RWPE2 (cell line): ENCODE measurements at regions not wholly inside any gene's neighbourhood (a gene's known extent, or its start where the extent isn't known, plus 50 kb on each side); places are given as distances from the start of the nearest gene placed in this dataset.

ENCODE experiments used
- ATAC-seq: fragments of 200-7000 bp; cut with Tn5 transposase; 3 replicates; pipeline ENCODE4 v1.9.1; 2021; ENCODE audit warnings: low read depth
- DNase-seq: peaks from one replicate; pipeline ENCODE4 v3.0.0-alpha.2; 2020; ENCODE audit warnings: low spot score
- H3K27ac ChIP-seq: fragments of 450-650 bp; 2 replicates; pipeline ENCODE4 v1.5.1; 2017; ENCODE audit warnings: mild to moderate bottlenecking; ENCODE audit not compliant: poor library complexity, severe bottlenecking
- H3K27me3 ChIP-seq: fragments of 250-450 bp; sonication (Bioruptor Pico); 2 replicates; pipeline ENCODE4 v1.5.1; 2021; ENCODE audit warnings: mild to moderate bottlenecking, moderate library complexity; ENCODE audit not compliant: insufficient read depth, poor library complexity, severe bottlenecking
- H3K36me3 ChIP-seq: fragments of 250-450 bp; sonication (Bioruptor Pico); 2 replicates; pipeline ENCODE4 v1.5.1; 2020; ENCODE audit warnings: low read depth, mild to moderate bottlenecking, moderate library complexity
- H3K4me1 ChIP-seq: fragments of 250-450 bp; sonication (Bioruptor Pico); 2 replicates; pipeline ENCODE4 v1.5.1; 2021; ENCODE audit warnings: mild to moderate bottlenecking, moderate library complexity; ENCODE audit not compliant: insufficient read depth, poor library complexity, severe bottlenecking
- H3K4me3 ChIP-seq: fragments of 250-450 bp; sonication (Bioruptor Pico); 2 replicates; pipeline ENCODE4 v1.5.1; 2021; ENCODE audit warnings: mild to moderate bottlenecking, moderate library complexity; ENCODE audit not compliant: severe bottlenecking
- H3K9me3 ChIP-seq: fragments of 250-450 bp; sonication (Bioruptor Pico); 2 replicates; pipeline ENCODE4 v1.5.1; 2021; ENCODE audit warnings: mild to moderate bottlenecking, moderate library complexity; ENCODE audit not compliant: severe bottlenecking
- TF ChIP-seq, protein P1 (sequence below): fragments of 450-650 bp; IDR thresholded peaks from one replicate; pipeline ENCODE4 v1.5.1; 2017; ENCODE audit warnings: mild to moderate bottlenecking, moderate library complexity; ENCODE audit not compliant: poor library complexity, severe bottlenecking

DNA sequence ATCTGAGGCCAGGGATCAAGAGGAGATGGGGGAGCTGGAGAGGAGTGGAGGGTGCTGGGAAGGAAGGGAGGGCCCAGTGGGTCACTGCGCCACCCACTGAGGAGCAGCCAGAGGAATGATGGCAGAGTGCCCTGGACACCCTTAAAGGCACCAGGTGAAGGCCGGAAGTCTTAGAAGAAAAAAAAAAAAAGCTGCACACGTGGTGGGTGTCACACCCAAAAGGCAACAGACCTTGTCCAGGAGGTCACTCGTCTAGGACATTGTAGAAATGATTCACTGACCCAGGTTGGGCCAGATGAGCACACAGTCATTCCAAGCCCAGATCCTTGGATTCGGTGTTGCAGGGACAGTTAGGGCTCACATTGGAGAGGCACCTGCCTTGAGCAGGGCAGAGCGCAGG, 93.5 kb upstream of the TRIM2 start:
- no peak overlapping the region for H3K4me3 ChIP-seq
- DNase-seq (no peak), ATAC-seq (no peak)
- no peak overlapping the region for H3K27ac ChIP-seq
- H3K27me3 ChIP-seq, result no peaks in the 10 kb centered on the region
- H3K4me1 ChIP-seq, result peaks cover 10% of the 10 kb centered on the region
- TF ChIP-seq, protein P1, sequence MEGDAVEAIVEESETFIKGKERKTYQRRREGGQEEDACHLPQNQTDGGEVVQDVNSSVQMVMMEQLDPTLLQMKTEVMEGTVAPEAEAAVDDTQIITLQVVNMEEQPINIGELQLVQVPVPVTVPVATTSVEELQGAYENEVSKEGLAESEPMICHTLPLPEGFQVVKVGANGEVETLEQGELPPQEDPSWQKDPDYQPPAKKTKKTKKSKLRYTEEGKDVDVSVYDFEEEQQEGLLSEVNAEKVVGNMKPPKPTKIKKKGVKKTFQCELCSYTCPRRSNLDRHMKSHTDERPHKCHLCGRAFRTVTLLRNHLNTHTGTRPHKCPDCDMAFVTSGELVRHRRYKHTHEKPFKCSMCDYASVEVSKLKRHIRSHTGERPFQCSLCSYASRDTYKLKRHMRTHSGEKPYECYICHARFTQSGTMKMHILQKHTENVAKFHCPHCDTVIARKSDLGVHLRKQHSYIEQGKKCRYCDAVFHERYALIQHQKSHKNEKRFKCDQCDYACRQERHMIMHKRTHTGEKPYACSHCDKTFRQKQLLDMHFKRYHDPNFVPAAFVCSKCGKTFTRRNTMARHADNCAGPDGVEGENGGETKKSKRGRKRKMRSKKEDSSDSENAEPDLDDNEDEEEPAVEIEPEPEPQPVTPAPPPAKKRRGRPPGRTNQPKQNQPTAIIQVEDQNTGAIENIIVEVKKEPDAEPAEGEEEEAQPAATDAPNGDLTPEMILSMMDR, result no peak
- no peaks in the 10 kb centered on the region for H3K9me3 ChIP-seq
- H3K36me3 ChIP-seq, result no peaks in the 10 kb centered on the region

DNA sequence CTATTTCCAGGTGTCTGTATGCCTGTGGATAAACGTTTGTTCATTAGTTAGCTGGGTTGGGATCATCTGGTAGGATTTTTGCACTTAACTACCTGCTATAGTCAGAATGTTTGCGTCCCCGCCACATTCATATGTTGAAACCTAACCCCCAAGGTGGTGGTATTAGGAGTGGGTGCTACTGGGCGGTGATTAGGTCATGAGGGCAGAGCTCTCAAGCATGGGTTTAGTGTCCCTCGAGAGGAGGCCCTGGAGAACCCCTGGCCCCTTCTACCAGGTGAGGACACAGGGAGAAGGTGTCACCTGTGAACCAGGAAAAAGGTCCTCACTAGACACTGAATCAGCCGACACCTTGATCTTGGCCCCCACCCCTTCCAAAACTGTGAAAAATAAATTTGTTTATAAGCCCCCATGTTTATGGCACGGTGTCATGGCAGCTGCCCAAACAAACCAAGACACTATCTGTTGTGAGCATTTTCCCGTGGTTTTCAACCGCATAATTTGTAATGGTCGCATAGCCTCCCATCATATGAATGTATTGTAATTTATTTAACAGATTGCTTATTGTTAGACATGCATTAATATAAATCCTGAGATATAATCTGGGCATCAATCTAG, 92.7 kb upstream of the TRIM2 start:
- DNase-seq (no peak), ATAC-seq (no peak)
- Histone ChIP-seq H3K27ac (no peak overlapping the region), H3K4me1 (peaks cover 12% of the 10 kb centered on the region), H3K36me3 (no peaks in the 10 kb centered on the region), H3K27me3 (no peaks in the 10 kb centered on the region), H3K4me3 (no peak overlapping the region), H3K9me3 (no peaks in the 10 kb centered on the region)
- TF ChIP-seq, protein P1, result no peak

DNA sequence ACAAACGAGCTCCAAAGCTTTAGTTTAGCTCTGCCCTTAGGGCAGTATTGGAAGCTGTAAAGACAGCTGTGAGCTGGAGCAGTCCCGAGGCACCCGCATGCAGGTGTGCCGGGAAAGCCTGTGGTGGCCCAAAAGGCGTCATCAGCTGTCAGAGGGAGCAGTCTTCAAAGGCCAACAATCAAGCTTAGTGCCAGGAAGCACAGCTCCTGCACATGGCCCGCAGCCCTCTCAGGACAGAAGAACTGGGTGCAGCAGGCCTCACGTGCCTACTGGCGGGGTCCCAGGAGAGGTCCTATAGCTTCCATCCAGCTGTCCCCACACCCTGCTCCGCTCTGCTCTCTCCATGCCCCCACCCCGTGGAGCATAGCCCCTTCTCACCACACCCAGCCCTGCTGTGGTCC, 92.2 kb upstream of the TRIM2 start:
- DNase-seq (no peak), ATAC-seq (no peak)
- H3K4me3 ChIP-seq, result no peak overlapping the region
- H3K27me3 ChIP-seq, result no peaks in the 10 kb centered on the region
- no peak overlapping the region for H3K27ac ChIP-seq
- TF ChIP-seq, protein P1, result no peak
- no peaks in the 10 kb centered on the region for H3K9me3 ChIP-seq
- H3K36me3 ChIP-seq, result no peaks in the 10 kb centered on the region
- H3K4me1 ChIP-seq, result peaks cover 12% of the 10 kb centered on the region

DNA sequence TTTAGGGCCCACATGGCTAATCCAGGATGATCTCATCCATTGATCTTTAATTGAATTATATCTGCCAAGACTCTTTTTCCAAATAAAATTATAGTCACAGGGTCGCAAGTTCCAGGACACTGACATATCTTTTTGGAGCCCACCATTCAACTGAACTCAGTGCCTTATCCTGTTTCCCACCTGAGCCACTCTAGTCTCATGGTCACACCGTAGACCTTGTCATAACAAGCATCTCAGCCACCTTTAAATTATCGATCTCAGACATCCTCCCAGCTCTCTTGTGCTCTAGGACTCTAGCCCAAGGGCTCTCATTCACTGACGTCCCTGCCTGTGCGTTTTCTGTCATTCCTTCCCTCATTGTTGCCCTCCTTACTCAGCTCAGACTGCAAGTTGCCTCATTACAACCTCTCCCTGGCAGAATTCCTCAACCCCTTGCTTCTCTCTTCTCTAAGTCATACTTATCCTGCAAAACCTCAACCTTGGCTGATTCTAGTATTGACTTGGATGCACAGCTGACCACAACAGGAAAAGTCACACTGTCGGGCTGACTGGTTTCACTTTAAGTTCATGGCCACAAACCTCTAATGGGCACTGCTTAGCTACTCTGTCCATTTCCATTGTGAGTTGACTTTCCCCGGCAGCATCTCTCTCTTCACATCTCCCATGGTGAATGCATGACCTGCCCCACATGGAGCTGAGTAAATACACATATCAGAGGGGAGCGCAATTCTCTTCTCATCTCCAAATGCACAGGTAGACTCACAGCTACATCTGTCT, 91.0 kb upstream of the TRIM2 start:
- Histone ChIP-seq H3K4me3 (no peak overlapping the region), H3K27me3 (no peaks in the 10 kb centered on the region), H3K27ac (no peak overlapping the region), H3K36me3 (no peaks in the 10 kb centered on the region), H3K4me1 (peaks cover 12% of the 10 kb centered on the region), H3K9me3 (no peaks in the 10 kb centered on the region)
- DNase-seq (no peak), ATAC-seq (no peak)
- TF ChIP-seq, protein P1, result no peak

DNA sequence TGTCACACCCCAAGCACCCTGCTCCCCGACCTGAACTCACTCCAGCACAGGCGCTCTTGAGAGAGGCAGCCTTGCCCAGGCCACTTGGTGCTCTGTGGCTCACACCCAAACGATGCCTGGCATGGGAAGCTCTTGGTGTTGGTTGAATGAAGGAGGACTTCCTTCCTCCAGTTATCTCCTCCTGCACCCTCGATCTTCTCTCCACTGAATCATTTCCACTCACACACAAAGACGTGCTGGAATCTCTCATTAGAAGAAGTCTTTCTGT, 90.5 kb upstream of the TRIM2 start:
- TF ChIP-seq, protein P1, result no peak
- H3K9me3 ChIP-seq, result no peaks in the 10 kb centered on the region
- H3K36me3 ChIP-seq, result no peaks in the 10 kb centered on the region
- peaks cover 12% of the 10 kb centered on the region for H3K4me1 ChIP-seq
- no peak for ATAC-seq
- no peak overlapping the region for H3K4me3 ChIP-seq
- DNase-seq, result no peak
- no peaks in the 10 kb centered on the region for H3K27me3 ChIP-seq
- no peak overlapping the region for H3K27ac ChIP-seq
